Panc1 (cell line): ENCODE measurements at regions not wholly inside any gene's neighbourhood (a gene's known extent, or its start where the extent isn't known, plus 50 kb on each side); places are given as distances from the start of the nearest gene placed in this dataset.

Experiments used
- CTCF ChIP-seq: fragments of 450-650 bp; IDR thresholded peaks from 2 replicates; pipeline ENCODE4 v1.5.1; 2017; ENCODE audit warnings: mild to moderate bottlenecking
- POLR2AphosphoS5 ChIP-seq: IDR thresholded peaks from 2 replicates; pipeline ENCODE4 v1.6.1; 2012; ENCODE audit warnings: mild to moderate bottlenecking, low read depth, low read length, moderate library complexity
- REST ChIP-seq, 2 experiments: IDR thresholded peaks; 2 replicates each; pipeline ENCODE4 v1.6.1; 2011 to 2012; ENCODE audit warnings: low read depth in 2 of 2, control low read depth in 1 of 2, low read length in 1 of 2, mild to moderate bottlenecking in 1 of 2, moderate library complexity in 1 of 2; ENCODE audit not compliant: insufficient read depth in 1 of 2
- SIN3A ChIP-seq: IDR thresholded peaks from 2 replicates; pipeline ENCODE4 v1.6.1; 2012; ENCODE audit warnings: low read depth, mild to moderate bottlenecking, low read length, moderate library complexity, borderline replicate concordance; ENCODE audit not compliant: insufficient read depth

- TF ChIP-seq CTCF (no peak), POLR2AphosphoS5 (no peak), SIN3A (no peak), REST (IDR thresholded peaks at IDR 0.05; ENCODE audit: insufficient read depth in 1 of 2, low read depth in 2 of 2, low read length in 1 of 2) (no peak)
Measured at GRCh38 chr5:167908606-167909005, 382.8 kb upstream of the WWC1 start.
